H1 (cell line): ENCODE measurements at regions not wholly inside any gene's neighbourhood (a gene's known extent, or its start where the extent isn't known, plus 50 kb on each side); places are given as distances from the start of the nearest gene placed in this dataset.

ENCODE experiments used
- CTCF ChIA-PET: fragments of 300-600 bp; sonication (Branson Sonifier 250); formaldehyde crosslinking; loops from one replicate; lab custom pipeline; 2021; ENCODE audit not compliant: partially characterized antibody; lab: Charles Lee
- POLR2A ChIA-PET: fragments of 300-600 bp; sonication (Branson Sonifier 250); formaldehyde crosslinking; loops from one replicate; lab custom pipeline; 2021; ENCODE audit warnings: inconsistent platforms; ENCODE audit not compliant: partially characterized antibody; lab: Charles Lee
- DNase-seq, 2 experiments: peaks; one replicate each; pipeline versions ENCODE4 v3.0.0 to v3.0.0-alpha.2; 2010 to 2022; ENCODE audit warnings: low spot score in 2 of 2, low read depth in 1 of 2, mixed read lengths in 1 of 2
- FAIRE-seq: peaks from 2 replicates; lab custom pipeline; 2011; peaks lifted over from hg19 to GRCh38; lab: Jason Lieb, UNC
- H2AFZ ChIP-seq: 2 replicates; pipeline ENCODE4 v1.8.1; 2012; ENCODE audit warnings: low read length, inconsistent platforms
- H2AK5ac ChIP-seq: 2 replicates; pipeline ENCODE4 v1.6.1; 2013; ENCODE audit warnings: low read depth, low read length
- H2BK120ac ChIP-seq: replicated peaks from 2 replicates; pipeline ENCODE3; 2013; ENCODE audit warnings: low read depth, low read length, inconsistent platforms
- H2BK12ac ChIP-seq: 2 replicates; pipeline ENCODE4 v1.6.1; 2013; ENCODE audit warnings: low read depth, low read length
- H2BK15ac ChIP-seq: 2 replicates; pipeline ENCODE4 v1.6.1; 2013; ENCODE audit warnings: low read length
- H2BK20ac ChIP-seq: 2 replicates; pipeline ENCODE4 v1.6.1; 2013; ENCODE audit warnings: low read length
- H2BK5ac ChIP-seq: 2 replicates; pipeline ENCODE4 v1.6.1; 2013; ENCODE audit warnings: low read depth, low read length
- H3K14ac ChIP-seq: 2 replicates; pipeline ENCODE4 v1.6.1; 2013; ENCODE audit warnings: inconsistent platforms; ENCODE audit not compliant: insufficient read length
- H3K18ac ChIP-seq: 2 replicates; pipeline ENCODE4 v1.6.1; 2013; ENCODE audit warnings: low read length; ENCODE audit errors: extremely low read depth
- H3K23ac ChIP-seq: 2 replicates; pipeline ENCODE4 v1.6.1; 2013; ENCODE audit warnings: inconsistent platforms; ENCODE audit not compliant: insufficient read length
- H3K23me2 ChIP-seq: 2 replicates; pipeline ENCODE4 v1.6.1; 2013; ENCODE audit warnings: low read depth, low read length
- H3K27ac ChIP-seq: 2 replicates; pipeline ENCODE4 v1.6.1; 2011; ENCODE audit warnings: low read depth, low read length, inconsistent platforms
- H3K27me3 ChIP-seq, 4 experiments: replicated peaks in 1 of 4; 1 replicate in 1 of 4; 2 replicates in 3 of 4; pipeline versions ENCODE4 v1.6.1 to v1.8.1; 2011 to 2013; ENCODE audit warnings: low read length in 3 of 4, mild to moderate bottlenecking in 3 of 4, inconsistent platforms in 2 of 4, mixed read lengths in 2 of 4, moderate library complexity in 1 of 4; ENCODE audit not compliant: control insufficient read depth in 3 of 4, insufficient read depth in 3 of 4; ENCODE audit errors: extremely low read depth in 1 of 4
- H3K36me3 ChIP-seq, 4 experiments: 2 replicates each; pipeline versions ENCODE4 v1.6.1 to v1.8.1; 2011 to 2013; ENCODE audit warnings: mild to moderate bottlenecking in 4 of 4, low read length in 3 of 4, moderate library complexity in 2 of 4, control low read depth in 1 of 4, inconsistent platforms in 1 of 4; ENCODE audit not compliant: insufficient read depth in 4 of 4, control insufficient read depth in 2 of 4
- H3K4ac ChIP-seq: replicated peaks from 2 replicates; pipeline ENCODE3; 2013; ENCODE audit warnings: low read length, low read depth, mixed read lengths, inconsistent platforms; ENCODE audit not compliant: insufficient read length
- H3K4me1 ChIP-seq, 4 experiments: replicated peaks in 1 of 4; 1 replicate in 1 of 4; 2 replicates in 3 of 4; pipeline versions ENCODE4 v1.6.1 to v1.8.1; 2011 to 2013; ENCODE audit warnings: low read length in 3 of 4, inconsistent platforms in 2 of 4, mixed read lengths in 1 of 4; ENCODE audit not compliant: insufficient read depth in 4 of 4, control insufficient read depth in 3 of 4
- H3K4me2 ChIP-seq, 2 experiments: 2 replicates each; pipeline versions ENCODE4 v1.6.1 to v1.8.1; 2011 to 2013; ENCODE audit warnings: low read depth in 2 of 2, low read length in 2 of 2, control low read depth in 1 of 2, inconsistent platforms in 1 of 2, mild to moderate bottlenecking in 1 of 2; ENCODE audit not compliant: insufficient read depth in 1 of 2
- H3K4me3 ChIP-seq, 4 experiments: fragments of 200-600, 300-600 bp in 1 of 4; sonication (generic), shearing (Covaris generic), sonication (Bioruptor Twin) in 1 of 4; 2 replicates each; pipeline versions ENCODE4 v1.5.1 to v1.8.1; 2011 to 2016; ENCODE audit warnings: low read length in 4 of 4, low read depth in 3 of 4, control low read depth in 2 of 4, inconsistent platforms in 2 of 4, mild to moderate bottlenecking in 2 of 4, mixed read lengths in 1 of 4, moderate library complexity in 1 of 4; ENCODE audit not compliant: insufficient read depth in 2 of 4; ENCODE audit errors: extremely low read depth in 1 of 4
- H3K56ac ChIP-seq: replicated peaks from 2 replicates; pipeline ENCODE3; 2013; ENCODE audit warnings: low read depth, mild to moderate bottlenecking, mixed read lengths, low read length, inconsistent platforms; ENCODE audit not compliant: insufficient read length
- H3K79me1 ChIP-seq: 2 replicates; pipeline ENCODE4 v1.6.1; 2013; ENCODE audit warnings: low read depth, low read length, control low read depth
- H3K79me2 ChIP-seq, 2 experiments: 2 replicates each; pipeline versions ENCODE4 v1.6.1 to v1.8.1; 2012 to 2013; ENCODE audit warnings: low read length in 2 of 2, mild to moderate bottlenecking in 2 of 2, inconsistent platforms in 1 of 2; ENCODE audit not compliant: insufficient read depth in 2 of 2, control insufficient read depth in 1 of 2
- H3K9ac ChIP-seq, 4 experiments: replicated peaks in 1 of 4; 1 replicate in 1 of 4; 2 replicates in 3 of 4; pipeline versions ENCODE4 v1.6.1 to v1.8.1; 2011 to 2013; ENCODE audit warnings: low read depth in 3 of 4, low read length in 3 of 4, control low read depth in 2 of 4, mild to moderate bottlenecking in 2 of 4, moderate library complexity in 2 of 4, inconsistent platforms in 1 of 4; ENCODE audit errors: extremely low read depth in 1 of 4
- H3K9me3 ChIP-seq, 2 experiments: 2 replicates each; pipeline versions ENCODE4 v1.6.1 to v1.8.1; 2012 to 2013; ENCODE audit warnings: mild to moderate bottlenecking in 2 of 2, moderate library complexity in 2 of 2, control low read depth in 1 of 2, inconsistent platforms in 1 of 2, low read depth in 1 of 2, low read length in 1 of 2, mixed read lengths in 1 of 2; ENCODE audit not compliant: insufficient read depth in 2 of 2
- H4K20me1 ChIP-seq, 2 experiments: replicated peaks in 1 of 2; 2 replicates each; pipeline versions ENCODE3 to v1.8.1; 2011 to 2013; ENCODE audit warnings: inconsistent platforms in 2 of 2, low read length in 2 of 2, mild to moderate bottlenecking in 1 of 2; ENCODE audit not compliant: insufficient read depth in 2 of 2, control insufficient read depth in 1 of 2
- H4K5ac ChIP-seq: 2 replicates; pipeline ENCODE4 v1.6.1; 2013; ENCODE audit warnings: low read length, low read depth, mixed read lengths, inconsistent platforms; ENCODE audit not compliant: insufficient read length
- H4K8ac ChIP-seq: 2 replicates; pipeline ENCODE4 v1.8.0; 2013; ENCODE audit warnings: mild to moderate bottlenecking, moderate library complexity, low read length, inconsistent platforms; ENCODE audit not compliant: insufficient read depth; ENCODE audit errors: extremely low read depth
- H4K91ac ChIP-seq: replicated peaks from 2 replicates; pipeline ENCODE3; 2013; ENCODE audit warnings: low read length, mixed read lengths, inconsistent platforms; ENCODE audit not compliant: insufficient read length
- CTCF ChIP-seq, 3 experiments: IDR thresholded peaks; 1 replicate in 2 of 3; 2 replicates in 1 of 3; pipeline versions ENCODE4 v1.5.1 to v1.6.1; 2011; ENCODE audit warnings: low read length in 3 of 3, mild to moderate bottlenecking in 3 of 3, inconsistent platforms in 2 of 3, low read depth in 1 of 3, moderate library complexity in 1 of 3; ENCODE audit not compliant: insufficient read depth in 1 of 3; ENCODE audit errors: control extremely low read depth in 1 of 3
- GABPA ChIP-seq: IDR thresholded peaks from 2 replicates; pipeline ENCODE4 v1.6.1; 2011; ENCODE audit warnings: mild to moderate bottlenecking, low read length, moderate library complexity, borderline replicate concordance; ENCODE audit not compliant: insufficient read depth
- GTF2F1 ChIP-seq: IDR thresholded peaks from 2 replicates; pipeline ENCODE4 v1.6.1; 2012; ENCODE audit warnings: low read depth, low read length, improper control_type of control experiment, borderline replicate concordance
- KDM5A ChIP-seq: fragments of 200-600 bp; IDR thresholded peaks from 2 replicates; pipeline ENCODE4 v1.7.1; 2012; ENCODE audit warnings: mild to moderate bottlenecking, low read length, inconsistent platforms, mixed read lengths
- MAFK ChIP-seq: IDR thresholded peaks from 2 replicates; pipeline ENCODE4 v1.6.1; 2012; ENCODE audit warnings: low read depth, mild to moderate bottlenecking, improper control_type of control experiment, low read length
- POU5F1 ChIP-seq: IDR thresholded peaks from 2 replicates; pipeline ENCODE4 v1.6.1; 2011; ENCODE audit warnings: low read depth, mild to moderate bottlenecking, low read length, moderate library complexity
- RFX5 ChIP-seq: IDR thresholded peaks from 2 replicates; pipeline ENCODE4 v1.6.1; 2011; ENCODE audit warnings: low read depth, low read length, improper control_type of control experiment, borderline replicate concordance
- SIN3A ChIP-seq, 2 experiments: IDR thresholded peaks in 1 of 2; conservative IDR thresholded peaks in 1 of 2; 2 replicates each; pipeline ENCODE4 v1.6.1; 2011 to 2012; ENCODE audit warnings: low read length in 2 of 2, improper control_type of control experiment in 1 of 2, low read depth in 1 of 2, mild to moderate bottlenecking in 1 of 2
- SIX5 ChIP-seq: IDR thresholded peaks from 2 replicates; pipeline ENCODE4 v1.6.1; 2011; ENCODE audit warnings: mild to moderate bottlenecking, low read depth, low read length
- SP4 ChIP-seq: IDR thresholded peaks from 2 replicates; pipeline ENCODE4 v1.6.1; 2012; ENCODE audit warnings: low read length, inconsistent platforms
- TCF12 ChIP-seq: IDR thresholded peaks from 2 replicates; pipeline ENCODE4 v1.6.1; 2011; ENCODE audit warnings: low read depth, mild to moderate bottlenecking, low read length
- WGBS, 2 experiments: shearing (Covaris generic) in 1 of 2; methylation state at CpG; one replicate each; pipeline versions ENCODE4 v1.1.6 to v1.1.7; 2013 to 2015; ENCODE audit warnings: low lambda C conversion rate in 2 of 2, mixed read lengths in 2 of 2, inconsistent platforms in 1 of 2, low coverage in 1 of 2, missing lambda C conversion rate in 1 of 2; ENCODE audit not compliant: insufficient replicate concordance in 2 of 2, insufficient coverage in 1 of 2, insufficient read length in 1 of 2; ENCODE audit errors: extremely low coverage in 1 of 2, missing lambda C conversion rate in 1 of 2; 5-methylcytosine and 5-hydroxymethylcytosine counted together

- Histone ChIP-seq H3K27ac (no peak overlapping the region), H3K9ac (no peak overlapping the region), H3K18ac (no peak overlapping the region), H3K79me1 (no peaks in the 10 kb centered on the region), H3K79me2 (no peaks in the 10 kb centered on the region), H2BK120ac (no peak overlapping the region), H2BK5ac (no peak overlapping the region), H2AFZ (no peak overlapping the region), H3K4ac (no peak overlapping the region), H3K23me2 (no peaks in the 10 kb centered on the region; the same call in 1 of the 2 replicates), H3K56ac (no peak overlapping the region), H3K36me3 (no peaks in the 10 kb centered on the region), H3K4me3 (no peak overlapping the region), H2BK15ac (no peak overlapping the region), H3K14ac (no peak overlapping the region), H3K27me3 (no peaks in the 10 kb centered on the region), H3K4me2 (no peak overlapping the region), H3K23ac (no peak overlapping the region), H3K4me1 (no peaks in the 10 kb centered on the region), H4K5ac (no peak overlapping the region), H2AK5ac (no peak overlapping the region), H4K91ac (no peak overlapping the region), H2BK20ac (no peak overlapping the region), H4K8ac (no peak overlapping the region), H2BK12ac (no peak overlapping the region), H4K20me1 (no peaks in the 10 kb centered on the region), H3K9me3 (no peaks in the 10 kb centered on the region)
- ChIA-PET CTCF (no interaction called here), POLR2A (no interaction called here)
- DNase-seq (no peak), FAIRE-seq (no peak)
- 96% methylated on average over 2 of the region's 2 CpGs; no CpG with 5 or more reads in 1 of the 2 experiments for WGBS, 2 experiments
- TF ChIP-seq SIX5 (no peak), RFX5 (no peak), GTF2F1 (no peak), CTCF (IDR thresholded peaks at IDR 0.05; ENCODE audit: control extremely low read depth in 1 of 3, insufficient read depth in 1 of 3, low read depth in 1 of 3, low read length in 3 of 3) (no peak), SIN3A (conservative IDR thresholded peaks at IDR 0.05 in 1 of 2, IDR thresholded peaks at IDR 0.05 in 1 of 2; ENCODE audit: low read depth in 1 of 2, low read length in 2 of 2) (no peak), TCF12 (no peak), SP4 (no peak), GABPA (no peak), MAFK (no peak), POU5F1 (no peak), KDM5A (no peak)
Observed at GRCh38 chr4:96776920-96777527, 937.1 kb downstream of the PDHA2 start.
